ENCODE measurements at regions not wholly inside any gene's neighbourhood (a gene's known extent, or its start where the extent isn't known, plus 50 kb on each side); places are given as distances from the start of the nearest gene placed in this dataset.

DNA sequence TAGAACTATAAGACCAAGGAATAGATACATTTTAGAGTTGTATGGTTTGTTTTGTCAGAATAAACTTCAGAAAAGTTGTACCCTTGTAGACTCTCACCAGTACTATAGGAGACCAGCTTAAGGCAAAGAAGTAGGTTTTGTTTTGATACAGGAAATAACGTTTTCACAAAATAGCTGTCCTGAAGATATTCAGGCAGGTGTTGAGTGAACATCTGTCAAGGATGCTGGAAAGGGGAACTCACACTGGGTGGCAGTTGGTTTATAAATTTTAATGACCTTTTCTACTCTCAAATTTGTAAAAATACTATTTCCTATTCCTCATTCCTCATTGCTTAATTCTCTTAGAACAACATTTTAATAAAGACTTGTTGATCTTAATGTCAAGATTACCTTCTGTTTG, 174.0 kb upstream of the MAN1A1 start:
- TF ChIP-seq, protein P1, sequence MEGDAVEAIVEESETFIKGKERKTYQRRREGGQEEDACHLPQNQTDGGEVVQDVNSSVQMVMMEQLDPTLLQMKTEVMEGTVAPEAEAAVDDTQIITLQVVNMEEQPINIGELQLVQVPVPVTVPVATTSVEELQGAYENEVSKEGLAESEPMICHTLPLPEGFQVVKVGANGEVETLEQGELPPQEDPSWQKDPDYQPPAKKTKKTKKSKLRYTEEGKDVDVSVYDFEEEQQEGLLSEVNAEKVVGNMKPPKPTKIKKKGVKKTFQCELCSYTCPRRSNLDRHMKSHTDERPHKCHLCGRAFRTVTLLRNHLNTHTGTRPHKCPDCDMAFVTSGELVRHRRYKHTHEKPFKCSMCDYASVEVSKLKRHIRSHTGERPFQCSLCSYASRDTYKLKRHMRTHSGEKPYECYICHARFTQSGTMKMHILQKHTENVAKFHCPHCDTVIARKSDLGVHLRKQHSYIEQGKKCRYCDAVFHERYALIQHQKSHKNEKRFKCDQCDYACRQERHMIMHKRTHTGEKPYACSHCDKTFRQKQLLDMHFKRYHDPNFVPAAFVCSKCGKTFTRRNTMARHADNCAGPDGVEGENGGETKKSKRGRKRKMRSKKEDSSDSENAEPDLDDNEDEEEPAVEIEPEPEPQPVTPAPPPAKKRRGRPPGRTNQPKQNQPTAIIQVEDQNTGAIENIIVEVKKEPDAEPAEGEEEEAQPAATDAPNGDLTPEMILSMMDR (IDR thresholded peaks at IDR 0.05): no peak
- TF ChIP-seq, protein P2, sequence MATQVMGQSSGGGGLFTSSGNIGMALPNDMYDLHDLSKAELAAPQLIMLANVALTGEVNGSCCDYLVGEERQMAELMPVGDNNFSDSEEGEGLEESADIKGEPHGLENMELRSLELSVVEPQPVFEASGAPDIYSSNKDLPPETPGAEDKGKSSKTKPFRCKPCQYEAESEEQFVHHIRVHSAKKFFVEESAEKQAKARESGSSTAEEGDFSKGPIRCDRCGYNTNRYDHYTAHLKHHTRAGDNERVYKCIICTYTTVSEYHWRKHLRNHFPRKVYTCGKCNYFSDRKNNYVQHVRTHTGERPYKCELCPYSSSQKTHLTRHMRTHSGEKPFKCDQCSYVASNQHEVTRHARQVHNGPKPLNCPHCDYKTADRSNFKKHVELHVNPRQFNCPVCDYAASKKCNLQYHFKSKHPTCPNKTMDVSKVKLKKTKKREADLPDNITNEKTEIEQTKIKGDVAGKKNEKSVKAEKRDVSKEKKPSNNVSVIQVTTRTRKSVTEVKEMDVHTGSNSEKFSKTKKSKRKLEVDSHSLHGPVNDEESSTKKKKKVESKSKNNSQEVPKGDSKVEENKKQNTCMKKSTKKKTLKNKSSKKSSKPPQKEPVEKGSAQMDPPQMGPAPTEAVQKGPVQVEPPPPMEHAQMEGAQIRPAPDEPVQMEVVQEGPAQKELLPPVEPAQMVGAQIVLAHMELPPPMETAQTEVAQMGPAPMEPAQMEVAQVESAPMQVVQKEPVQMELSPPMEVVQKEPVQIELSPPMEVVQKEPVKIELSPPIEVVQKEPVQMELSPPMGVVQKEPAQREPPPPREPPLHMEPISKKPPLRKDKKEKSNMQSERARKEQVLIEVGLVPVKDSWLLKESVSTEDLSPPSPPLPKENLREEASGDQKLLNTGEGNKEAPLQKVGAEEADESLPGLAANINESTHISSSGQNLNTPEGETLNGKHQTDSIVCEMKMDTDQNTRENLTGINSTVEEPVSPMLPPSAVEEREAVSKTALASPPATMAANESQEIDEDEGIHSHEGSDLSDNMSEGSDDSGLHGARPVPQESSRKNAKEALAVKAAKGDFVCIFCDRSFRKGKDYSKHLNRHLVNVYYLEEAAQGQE (IDR thresholded peaks at IDR 0.05; ENCODE audit: insufficient read depth in 1 of 2, low read depth in 2 of 2, low read length in 1 of 2): no peak
